ENCODE measurements at regions not wholly inside any gene's neighbourhood (a gene's known extent, or its start where the extent isn't known, plus 50 kb on each side); places are given as distances from the start of the nearest gene placed in this dataset.

DNA sequence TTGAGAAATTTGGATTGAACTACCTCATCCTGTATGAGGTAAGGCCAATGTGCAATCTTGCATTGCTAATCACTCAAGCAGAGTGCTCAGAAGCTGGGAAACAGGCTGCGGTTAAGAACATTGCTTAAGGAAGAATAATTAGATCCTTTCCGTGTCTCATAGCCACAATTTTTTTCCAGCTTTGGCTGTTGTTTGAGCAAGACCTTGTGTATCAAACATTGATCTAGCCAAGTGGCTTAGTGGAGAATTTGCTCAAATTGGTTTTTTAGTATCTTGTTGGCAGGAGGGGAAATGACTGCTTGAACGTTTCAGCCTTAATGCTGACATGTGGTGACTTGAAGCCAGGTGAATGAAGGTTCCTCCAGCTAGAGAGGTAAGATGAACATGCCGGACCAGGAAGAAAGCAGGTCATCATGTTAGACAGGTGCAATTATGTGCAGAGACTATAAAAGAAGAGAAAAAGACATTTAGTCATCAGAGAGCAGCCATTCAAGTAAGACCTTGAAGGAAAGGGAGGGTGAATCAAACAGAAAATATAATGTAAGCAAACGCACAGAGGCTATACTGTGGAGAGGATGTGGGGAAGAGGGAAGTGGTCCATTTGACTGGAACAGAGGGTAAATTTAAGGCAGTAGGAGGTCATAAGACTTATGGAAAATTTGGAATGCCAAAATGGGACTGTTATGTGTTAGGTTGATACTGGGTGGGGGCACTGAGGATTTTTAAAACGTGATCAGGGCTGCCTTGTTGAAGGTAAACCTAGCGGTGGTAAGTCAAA is 98.9 kb upstream of the CYP1B1 start:
- TF ChIP-seq, protein P1, sequence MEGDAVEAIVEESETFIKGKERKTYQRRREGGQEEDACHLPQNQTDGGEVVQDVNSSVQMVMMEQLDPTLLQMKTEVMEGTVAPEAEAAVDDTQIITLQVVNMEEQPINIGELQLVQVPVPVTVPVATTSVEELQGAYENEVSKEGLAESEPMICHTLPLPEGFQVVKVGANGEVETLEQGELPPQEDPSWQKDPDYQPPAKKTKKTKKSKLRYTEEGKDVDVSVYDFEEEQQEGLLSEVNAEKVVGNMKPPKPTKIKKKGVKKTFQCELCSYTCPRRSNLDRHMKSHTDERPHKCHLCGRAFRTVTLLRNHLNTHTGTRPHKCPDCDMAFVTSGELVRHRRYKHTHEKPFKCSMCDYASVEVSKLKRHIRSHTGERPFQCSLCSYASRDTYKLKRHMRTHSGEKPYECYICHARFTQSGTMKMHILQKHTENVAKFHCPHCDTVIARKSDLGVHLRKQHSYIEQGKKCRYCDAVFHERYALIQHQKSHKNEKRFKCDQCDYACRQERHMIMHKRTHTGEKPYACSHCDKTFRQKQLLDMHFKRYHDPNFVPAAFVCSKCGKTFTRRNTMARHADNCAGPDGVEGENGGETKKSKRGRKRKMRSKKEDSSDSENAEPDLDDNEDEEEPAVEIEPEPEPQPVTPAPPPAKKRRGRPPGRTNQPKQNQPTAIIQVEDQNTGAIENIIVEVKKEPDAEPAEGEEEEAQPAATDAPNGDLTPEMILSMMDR (IDR thresholded peaks at IDR 0.05; ENCODE audit: insufficient read depth, low read depth, low read length, missing control alignments), result no peak
- no peak for DNase-seq (ENCODE audit: low read depth)
- H3K4me3 ChIP-seq (ENCODE audit: low read depth, low read length), result no peak overlapping the region

DNA sequence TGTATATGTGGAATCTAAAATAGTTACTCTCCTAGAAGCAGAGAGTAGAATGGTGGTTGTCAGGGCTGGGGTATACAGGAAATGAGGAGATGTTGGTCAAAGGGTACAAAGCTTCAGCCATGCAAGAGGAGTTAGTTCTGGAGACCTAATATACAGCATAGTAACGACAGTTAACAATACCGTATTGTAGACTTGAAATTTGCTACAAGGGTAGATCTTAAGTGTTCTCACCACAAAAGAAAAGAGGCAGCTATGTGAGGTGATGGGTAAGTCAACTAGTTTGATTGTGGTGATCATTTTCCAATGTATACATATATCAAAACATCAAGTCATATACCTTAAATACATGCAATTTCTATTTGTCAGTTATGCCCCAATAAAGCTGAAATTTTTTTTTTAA is 98.2 kb upstream of the CYP1B1 start:
- DNase-seq (ENCODE audit: low read depth), result no peak
- TF ChIP-seq, protein P1 (IDR thresholded peaks at IDR 0.05; ENCODE audit: insufficient read depth, low read depth, low read length, missing control alignments), result no peak
- no peak overlapping the region for H3K4me3 ChIP-seq (ENCODE audit: low read depth, low read length)

DNA sequence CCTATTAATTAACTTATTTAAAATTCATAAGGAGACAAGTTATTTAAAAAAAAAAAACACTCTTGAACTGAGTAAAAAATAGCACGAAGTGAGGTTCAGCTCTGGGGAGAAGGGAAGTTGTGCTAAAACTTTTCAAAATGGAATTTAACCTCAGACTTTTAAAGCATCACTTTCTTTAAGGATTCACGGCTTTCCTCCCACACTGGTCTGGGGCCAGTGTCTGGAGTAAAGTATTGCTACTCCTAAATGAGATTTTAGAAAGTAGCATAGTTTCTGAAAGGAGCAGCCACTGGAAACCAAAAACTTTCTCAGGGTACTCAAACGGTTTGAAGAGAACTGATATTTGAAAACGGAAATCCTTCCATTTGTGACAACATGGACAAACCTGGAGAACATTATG is 97.7 kb upstream of the CYP1B1 start:
- H3K4me3 ChIP-seq (ENCODE audit: low read depth, low read length), result no peak overlapping the region
- no peak for DNase-seq (ENCODE audit: low read depth)
- TF ChIP-seq, protein P1 (IDR thresholded peaks at IDR 0.05; ENCODE audit: insufficient read depth, low read depth, low read length, missing control alignments), result no peak

DNA sequence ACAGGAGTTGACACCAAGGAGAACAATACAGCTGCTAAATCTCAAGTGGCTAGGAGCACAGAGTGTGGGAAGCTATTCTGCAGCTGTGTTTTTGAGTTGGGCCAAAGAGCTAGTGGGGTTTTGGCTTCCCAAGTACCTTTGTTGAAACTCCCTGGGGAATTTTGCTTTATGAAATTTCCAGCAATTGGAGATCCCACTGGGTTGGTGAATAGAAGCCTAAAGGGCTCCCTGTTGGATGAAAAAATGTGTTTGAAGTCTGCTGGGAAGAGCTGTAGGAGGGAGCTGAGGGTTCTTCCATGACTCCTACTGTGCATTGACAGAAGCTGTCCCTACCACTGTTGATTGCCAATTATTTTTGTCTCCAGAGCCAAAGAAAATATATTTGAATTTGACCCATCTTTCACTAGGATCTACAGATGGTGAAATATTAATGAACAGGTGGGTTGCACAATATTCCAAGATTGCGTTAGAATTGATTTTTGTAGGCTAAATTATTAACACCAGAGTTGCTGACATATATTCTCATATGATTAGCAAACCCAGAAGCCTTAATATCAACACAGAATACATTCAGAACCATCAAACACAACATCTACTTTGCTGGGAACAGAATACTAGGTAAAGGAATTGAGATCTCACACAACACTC is 95.4 kb upstream of the CYP1B1 start:
- no peak for DNase-seq (ENCODE audit: low read depth)
- TF ChIP-seq, protein P1 (IDR thresholded peaks at IDR 0.05; ENCODE audit: insufficient read depth, low read depth, low read length, missing control alignments), result no peak
- no peak overlapping the region for H3K4me3 ChIP-seq (ENCODE audit: low read depth, low read length)

DNA sequence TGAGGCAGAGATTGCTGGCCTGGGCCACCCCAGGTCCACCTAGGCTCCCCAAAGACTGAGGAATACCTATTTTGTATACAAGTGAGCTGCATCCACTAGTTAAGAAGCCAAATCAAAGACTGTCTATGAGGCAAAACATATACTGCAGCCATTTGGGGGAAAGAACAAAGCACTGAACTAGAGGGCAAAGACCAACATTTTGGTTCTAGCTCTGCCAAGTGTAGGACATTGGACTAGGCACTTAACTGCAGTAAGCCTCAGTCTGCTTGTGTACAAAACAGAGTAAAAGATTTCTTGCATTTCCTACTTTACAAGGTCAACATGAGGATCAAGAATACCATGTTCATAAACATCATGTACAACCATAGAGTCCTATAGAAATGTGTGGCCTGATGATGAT is 94.8 kb upstream of the CYP1B1 start:
- H3K4me3 ChIP-seq (ENCODE audit: low read depth, low read length), result no peak overlapping the region
- no peak for DNase-seq (ENCODE audit: low read depth)
- TF ChIP-seq, protein P1 (IDR thresholded peaks at IDR 0.05; ENCODE audit: insufficient read depth, low read depth, low read length, missing control alignments), result no peak

DNA sequence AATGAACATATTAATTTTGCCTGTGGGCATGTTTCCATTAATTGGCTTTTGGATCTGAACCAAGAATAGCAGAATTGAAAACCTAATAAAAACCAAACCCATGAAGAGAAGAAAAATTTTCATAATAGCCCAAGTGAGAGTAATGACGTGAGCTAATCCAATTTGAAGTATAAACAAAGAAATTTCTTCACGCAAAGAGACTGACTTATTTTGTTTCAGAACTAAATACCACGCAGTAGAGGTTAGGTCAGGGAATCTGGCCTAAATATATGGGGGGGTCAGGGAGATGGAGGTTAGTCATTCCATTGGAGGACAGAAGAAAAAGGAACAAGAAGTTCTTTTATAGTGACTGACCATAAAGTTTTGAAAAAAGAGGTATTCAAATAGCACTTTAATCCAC is 94.1 kb upstream of the CYP1B1 start:
- no peak overlapping the region for H3K4me3 ChIP-seq (ENCODE audit: low read depth, low read length)
- TF ChIP-seq, protein P1 (IDR thresholded peaks at IDR 0.05; ENCODE audit: insufficient read depth, low read depth, low read length, missing control alignments), result no peak
- no peak for DNase-seq (ENCODE audit: low read depth)
